Right atrium auricular region (tissue), 2 donors: ENCODE measurements at regions not wholly inside any gene's neighbourhood (a gene's known extent, or its start where the extent isn't known, plus 50 kb on each side); places are given as distances from the start of the nearest gene placed in this dataset.

Source experiments
- DNase-seq: peaks from one replicate; pipeline ENCODE4 v3.0.0-alpha.2; 2019; ENCODE audit warnings: low spot score
- H3K27ac ChIP-seq, 2 donors: fragments of 200-600 bp; sonication (generic); 1 replicate in 1 of 2; 2 replicates in 1 of 2; pipeline ENCODE4 v1.5.1; 2016 to 2019
- H3K27me3 ChIP-seq, 2 donors: fragments of 200-600 bp; sonication (generic); one replicate each; pipeline versions ENCODE4 v1.5.1 to v1.6.0; 2017 to 2019
- H3K36me3 ChIP-seq: fragments of 200-600 bp; sonication (generic); one replicate; pipeline ENCODE4 v1.5.1; 2016
- H3K4me1 ChIP-seq, 2 donors: fragments of 200-600 bp; sonication (generic); one replicate each; pipeline versions ENCODE4 v1.5.1 to v1.6.0; 2017 to 2019
- H3K4me3 ChIP-seq, 2 donors: fragments of 200-600 bp; sonication (generic); 1 replicate in 1 of 2; 2 replicates in 1 of 2; pipeline ENCODE4 v1.5.1; 2017 to 2019; ENCODE audit warnings: mild to moderate bottlenecking in 1 of 2, moderate library complexity in 1 of 2
- H3K9me3 ChIP-seq, 2 donors: fragments of 200-600 bp; sonication (generic); one replicate each; pipeline ENCODE4 v1.5.1; 2019
- CTCF ChIP-seq, 2 donors: fragments of 200-600 bp; sonication (generic); IDR thresholded peaks; one replicate each; pipeline ENCODE4 v1.5.1; 2019; ENCODE audit warnings: antibody characterized with exemption in 2 of 2

DNA sequence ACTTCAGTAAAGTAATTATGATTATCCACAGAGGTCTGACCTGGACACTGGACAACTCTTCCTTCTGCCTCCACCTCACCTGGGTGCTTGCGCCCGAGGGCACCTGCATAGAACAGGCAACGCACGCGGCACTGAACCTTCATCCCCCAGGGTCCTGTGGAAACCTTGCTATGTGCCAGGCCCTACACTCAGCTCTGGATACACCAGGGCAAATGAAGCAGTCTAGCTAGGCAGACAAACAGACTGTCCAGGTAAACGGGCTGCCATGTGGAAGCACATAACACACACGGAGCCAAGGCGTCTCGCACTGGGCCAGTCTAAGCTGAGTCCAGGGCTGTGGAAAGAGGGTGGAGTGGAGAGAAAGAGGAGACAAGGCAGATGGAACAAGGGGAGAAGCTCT lies 109.3 kb upstream of the AFDN start:
- Histone ChIP-seq H3K27ac (no peak overlapping the region), H3K4me3 (no peak overlapping the region), H3K9me3 (no peaks in the 10 kb centered on the region), H3K27me3 (no peaks in the 10 kb centered on the region), H3K36me3 (no peaks in the 10 kb centered on the region), H3K4me1 (peaks cover 0 to 1% of the 10 kb centered on the region in 2 donors)
- TF ChIP-seq CTCF (IDR thresholded peaks at IDR 0.05): no peak
- no peak for DNase-seq

DNA sequence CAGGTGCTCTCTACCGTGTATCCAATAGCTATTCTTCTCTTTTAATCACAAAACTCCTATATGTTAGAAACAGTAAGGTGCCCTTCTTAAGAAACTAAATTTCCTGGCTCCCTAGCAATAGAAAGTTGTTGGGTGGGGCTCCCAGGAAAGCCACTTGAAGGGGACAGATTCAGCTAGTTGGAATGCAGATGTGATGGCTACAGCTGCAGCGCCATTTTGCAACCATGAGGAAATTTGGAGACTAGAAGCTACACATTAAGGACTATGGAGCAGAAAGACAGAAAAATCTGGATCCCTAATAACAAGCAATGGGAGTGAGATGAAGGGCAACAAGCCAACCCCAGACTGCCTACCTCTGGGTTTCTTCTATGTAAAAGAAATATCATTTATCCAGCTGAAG lies 108.8 kb upstream of the AFDN start:
- Histone ChIP-seq H3K4me3 (no peak overlapping the region), H3K9me3 (no peaks in the 10 kb centered on the region), H3K27me3 (no peaks in the 10 kb centered on the region), H3K36me3 (no peaks in the 10 kb centered on the region), H3K4me1 (no peaks in the 10 kb centered on the region), H3K27ac (no peak overlapping the region)
- DNase-seq: no peak
- TF ChIP-seq CTCF (IDR thresholded peaks at IDR 0.05): no peak

GRCh38 chr6:167719920-167720319 lies 106.8 kb upstream of the AFDN start:
- Histone ChIP-seq H3K4me3 (no peak overlapping the region), H3K9me3 (peaks cover 0 to 11% of the 10 kb centered on the region in 2 donors), H3K36me3 (no peaks in the 10 kb centered on the region), H3K4me1 (no peaks in the 10 kb centered on the region), H3K27me3 (no peaks in the 10 kb centered on the region), H3K27ac (no peak overlapping the region)
- TF ChIP-seq CTCF (IDR thresholded peaks at IDR 0.05): no peak
- peak; percentile 32 for DNase-seq

GRCh38 chr6:167720456-167721285 lies 106.0 kb upstream of the AFDN start:
- H3K27me3 ChIP-seq: no peaks in the 10 kb centered on the region
- H3K27ac ChIP-seq: no peak overlapping the region
- H3K4me1 ChIP-seq: no peaks in the 10 kb centered on the region
- H3K36me3 ChIP-seq: no peaks in the 10 kb centered on the region
- DNase-seq: peak; percentile 48
- TF ChIP-seq CTCF (IDR thresholded peaks at IDR 0.05): no peak
- H3K9me3 ChIP-seq: peaks cover 0 to 11% of the 10 kb centered on the region in 2 donors
- H3K4me3 ChIP-seq: no peak overlapping the region

DNA sequence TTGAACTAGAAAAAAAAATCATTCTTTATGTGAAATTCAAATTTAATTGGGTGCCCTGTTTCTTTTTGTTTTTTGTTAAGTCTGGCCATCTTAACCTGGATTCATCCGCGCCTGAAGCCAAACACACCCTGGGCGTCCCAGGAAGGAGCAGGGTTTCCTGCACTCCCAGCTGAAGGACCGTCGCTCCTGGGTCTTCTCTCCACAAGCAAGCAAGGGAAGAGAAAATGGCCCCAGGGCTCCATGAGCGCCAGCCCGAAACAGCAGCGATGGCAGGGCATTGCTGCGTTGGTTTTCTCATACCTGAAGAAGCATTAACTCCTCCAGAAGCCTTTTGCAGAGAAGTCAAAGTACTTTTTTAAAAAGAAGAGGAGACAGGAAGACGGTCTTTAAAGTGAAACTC lies 105.4 kb upstream of the AFDN start:
- Histone ChIP-seq H3K4me1 (no peaks in the 10 kb centered on the region), H3K4me3 (no peak overlapping the region), H3K27me3 (no peaks in the 10 kb centered on the region), H3K36me3 (no peaks in the 10 kb centered on the region), H3K27ac (no peak overlapping the region), H3K9me3 (peaks cover 0 to 11% of the 10 kb centered on the region in 2 donors)
- TF ChIP-seq CTCF (IDR thresholded peaks at IDR 0.05): no peak
- DNase-seq: peak; percentile 7
